Activated CD4-positive, alpha-beta T cell treated with anti-CD3 and anti-CD28 coated beads, Interleukin-2, amount 10 ng/mL, durations not matched to agents 24 days and 14 days (primary cell): ENCODE measurements at regions not wholly inside any gene's neighbourhood (a gene's known extent, or its start where the extent isn't known, plus 50 kb on each side); places are given as distances from the start of the nearest gene placed in this dataset.

ENCODE experiments used
- DNase-seq: peaks from one replicate; pipeline ENCODE4 v3.0.0; 2022
- H3K27ac Mint-ChIP-seq: one replicate; pipeline ENCODE4 v1.8.0; 2022; ENCODE audit warnings: mild to moderate bottlenecking, mixed read lengths
- H3K27me3 Mint-ChIP-seq: one replicate; pipeline ENCODE4 v1.8.0; 2022; ENCODE audit warnings: mixed read lengths
- H3K36me3 Mint-ChIP-seq: one replicate; pipeline ENCODE4 v1.8.0; 2022; ENCODE audit warnings: low read depth, mild to moderate bottlenecking, mixed read lengths
- H3K4me1 Mint-ChIP-seq: one replicate; pipeline ENCODE4 v1.8.0; 2021; ENCODE audit warnings: mixed read lengths
- H3K4me3 Mint-ChIP-seq: one replicate; pipeline ENCODE4 v1.8.0; 2022; ENCODE audit warnings: mild to moderate bottlenecking, moderate library complexity, mixed read lengths
- H3K9me3 Mint-ChIP-seq: one replicate; pipeline ENCODE4 v1.8.0; 2021; ENCODE audit warnings: mixed read lengths
- intact Hi-C: fragments of 100-400 bp; cut with micrococcal nuclease; formaldehyde crosslinking; loops from one replicate; pipeline ENCODE4 v1.15.1; 2023

DNA sequence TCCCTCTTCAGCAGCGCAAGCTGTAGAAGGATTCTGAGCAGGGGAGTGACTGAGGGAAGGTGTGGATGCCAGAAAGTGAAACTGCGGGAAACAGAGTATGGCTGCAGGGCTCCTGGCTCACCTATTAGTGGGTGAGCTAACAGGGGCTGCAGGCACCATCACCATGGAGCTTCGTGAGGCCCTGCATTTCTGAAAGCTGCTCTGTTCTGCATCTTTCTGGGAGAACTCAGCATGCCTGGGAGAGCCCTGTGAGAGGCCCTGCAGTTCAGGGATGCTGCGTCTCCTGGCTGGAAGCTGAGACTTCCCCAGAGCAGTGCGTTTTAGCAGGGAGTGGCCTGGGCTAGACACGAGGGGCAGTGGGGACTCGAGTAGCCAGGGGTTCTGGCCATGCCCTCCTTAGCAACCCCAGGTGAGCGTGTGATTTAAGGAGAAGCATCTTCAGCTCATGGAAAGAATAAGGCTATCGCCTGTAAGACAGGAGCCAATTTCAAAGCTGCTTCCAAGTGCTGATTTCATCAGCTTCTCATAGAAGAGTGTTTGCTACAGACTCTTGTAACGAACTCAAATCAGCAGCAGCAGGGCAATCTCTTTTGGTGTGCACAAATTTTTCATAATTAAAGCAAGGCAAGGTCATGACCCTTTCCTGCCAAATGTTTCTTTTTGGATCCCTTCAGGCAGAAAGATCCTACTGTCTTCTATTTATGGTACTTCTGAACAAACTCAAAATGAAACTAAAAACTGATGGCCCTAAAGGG, 293.6 kb upstream of the ZNF32 start:
- H3K4me1 Mint-ChIP-seq, result peaks cover 6% of the 10 kb centered on the region
- intact Hi-C loops, result no loop called here
- peaks cover 12% of the 10 kb centered on the region for H3K27me3 Mint-ChIP-seq
- H3K27ac Mint-ChIP-seq, result no peak overlapping the region
- no peaks in the 10 kb centered on the region for H3K9me3 Mint-ChIP-seq
- no peak overlapping the region for H3K4me3 Mint-ChIP-seq
- no peaks in the 10 kb centered on the region for H3K36me3 Mint-ChIP-seq
- no peak for DNase-seq

GRCh38 chr10:43940898-43941837, 292.5 kb upstream of the ZNF32 start:
- Mint-ChIP-seq H3K27me3 (peaks cover 12% of the 10 kb centered on the region), H3K9me3 (no peaks in the 10 kb centered on the region), H3K4me1 (peaks cover 6% of the 10 kb centered on the region), H3K27ac (no peak overlapping the region), H3K4me3 (no peak overlapping the region), H3K36me3 (no peaks in the 10 kb centered on the region)
- DNase-seq, result no peak
- intact Hi-C loops, result no loop called here

- DNase-seq, result no peak
- intact Hi-C loops, result no loop called here
- Mint-ChIP-seq H3K27ac (no peak overlapping the region), H3K4me1 (peaks cover 6% of the 10 kb centered on the region), H3K36me3 (no peaks in the 10 kb centered on the region), H3K27me3 (peaks cover 10% of the 10 kb centered on the region), H3K4me3 (no peak overlapping the region), H3K9me3 (no peaks in the 10 kb centered on the region)
Measured at GRCh38 chr10:43939939-43940820, 291.5 kb upstream of the ZNF32 start.

GRCh38 chr10:43939389-43939938, 290.8 kb upstream of the ZNF32 start:
- peaks cover 10% of the 10 kb centered on the region for H3K27me3 Mint-ChIP-seq
- no peak overlapping the region for H3K27ac Mint-ChIP-seq
- intact Hi-C loops, result no loop called here
- no peak for DNase-seq
- no peak overlapping the region for H3K4me3 Mint-ChIP-seq
- H3K4me1 Mint-ChIP-seq, result peaks cover 6% of the 10 kb centered on the region
- no peaks in the 10 kb centered on the region for H3K9me3 Mint-ChIP-seq
- H3K36me3 Mint-ChIP-seq, result no peaks in the 10 kb centered on the region

GRCh38 chr10:43938810-43939209, 290.1 kb upstream of the ZNF32 start:
- Mint-ChIP-seq H3K27ac (no peak overlapping the region), H3K4me1 (peaks cover 6% of the 10 kb centered on the region), H3K27me3 (peaks cover 10% of the 10 kb centered on the region), H3K4me3 (no peak overlapping the region), H3K36me3 (no peaks in the 10 kb centered on the region), H3K9me3 (no peaks in the 10 kb centered on the region)
- DNase-seq, result no peak
- intact Hi-C loops, result no loop called here

DNA sequence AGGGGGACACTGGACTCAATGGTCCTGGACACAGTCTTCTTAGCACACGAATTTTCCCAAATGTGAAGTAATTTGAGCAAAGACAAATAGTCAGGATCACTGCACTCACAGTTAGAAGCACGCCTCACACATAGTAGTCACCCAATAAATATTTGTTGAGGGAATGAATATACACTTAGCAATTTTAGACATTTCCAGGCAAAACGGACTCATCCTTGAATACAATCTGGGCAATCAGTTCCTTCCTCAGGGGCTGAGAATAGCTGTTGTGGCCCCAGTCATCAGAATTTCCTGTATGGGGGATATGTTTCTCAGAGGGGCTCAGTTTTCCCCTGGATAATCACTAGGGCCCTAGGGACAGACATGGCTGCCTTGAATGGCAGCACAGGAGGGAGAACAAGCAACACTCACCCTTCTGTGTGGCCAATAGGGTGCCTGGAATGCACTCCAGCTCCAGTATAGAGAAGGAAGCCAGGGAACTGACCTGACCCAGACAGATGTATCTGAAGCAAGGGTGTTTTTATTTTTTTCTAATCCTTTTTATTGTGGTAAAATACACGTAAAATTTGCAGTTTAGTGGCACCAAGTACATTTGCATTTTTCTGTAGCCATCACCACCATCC, 282.7 kb upstream of the ZNF32 start:
- Mint-ChIP-seq H3K9me3 (no peaks in the 10 kb centered on the region), H3K36me3 (no peaks in the 10 kb centered on the region), H3K4me1 (no peaks in the 10 kb centered on the region), H3K27ac (no peak overlapping the region), H3K4me3 (no peak overlapping the region), H3K27me3 (no peaks in the 10 kb centered on the region)
- intact Hi-C loops, result no loop called here
- peak; percentile 31 for DNase-seq

GRCh38 chr10:43930777-43931176, 282.1 kb upstream of the ZNF32 start:
- Mint-ChIP-seq H3K36me3 (no peaks in the 10 kb centered on the region), H3K4me1 (no peaks in the 10 kb centered on the region), H3K27ac (no peak overlapping the region), H3K27me3 (no peaks in the 10 kb centered on the region), H3K4me3 (no peak overlapping the region), H3K9me3 (no peaks in the 10 kb centered on the region)
- peak; percentile 44 for DNase-seq
- intact Hi-C loops, result no loop called here

DNA sequence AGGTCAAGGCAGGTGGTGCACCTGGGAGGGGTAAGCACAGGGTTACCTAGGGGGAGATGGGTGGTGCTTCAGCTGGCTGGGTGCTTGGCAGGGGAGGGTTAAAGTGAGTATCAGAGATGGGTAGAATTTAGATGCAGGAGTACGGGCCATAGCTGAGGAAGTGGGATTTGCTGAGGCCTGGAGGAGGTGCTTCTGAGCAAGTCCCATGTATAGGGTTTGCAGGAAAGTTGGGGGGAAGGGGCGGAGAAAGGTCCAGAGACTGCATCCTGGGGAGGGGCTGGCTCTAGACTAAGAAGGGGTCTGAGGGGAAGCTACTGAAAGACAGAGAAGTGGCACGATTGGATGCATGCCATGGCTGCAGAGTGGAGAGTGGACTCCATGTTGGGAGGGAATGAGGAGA, 281.6 kb upstream of the ZNF32 start:
- Mint-ChIP-seq H3K4me1 (no peaks in the 10 kb centered on the region), H3K27ac (no peak overlapping the region), H3K36me3 (no peaks in the 10 kb centered on the region), H3K27me3 (no peaks in the 10 kb centered on the region), H3K4me3 (no peak overlapping the region), H3K9me3 (no peaks in the 10 kb centered on the region)
- intact Hi-C loops, result no loop called here
- DNase-seq, result peak; percentile 39

DNA sequence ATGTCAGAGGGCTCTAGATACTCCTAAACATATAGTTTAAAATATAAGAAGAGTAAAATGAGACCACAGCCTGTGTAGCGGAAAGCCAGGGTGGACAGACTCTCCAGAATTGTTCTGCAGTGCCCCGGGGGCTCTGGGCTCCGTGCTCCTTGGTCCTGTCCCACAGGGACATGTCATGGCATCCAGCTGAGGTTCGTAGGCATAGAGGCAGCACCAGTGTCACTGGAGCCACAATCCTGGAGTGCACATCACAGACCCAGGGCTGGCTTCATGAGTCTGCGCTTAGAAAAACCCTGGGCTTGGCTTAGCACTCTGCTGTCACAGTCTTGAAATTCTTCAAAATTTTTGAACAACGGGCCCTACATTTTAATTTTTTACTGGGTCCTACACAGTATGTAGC, 280.4 kb upstream of the ZNF32 start:
- H3K27ac Mint-ChIP-seq, result no peak overlapping the region
- no peaks in the 10 kb centered on the region for H3K4me1 Mint-ChIP-seq
- no peaks in the 10 kb centered on the region for H3K9me3 Mint-ChIP-seq

DNA sequence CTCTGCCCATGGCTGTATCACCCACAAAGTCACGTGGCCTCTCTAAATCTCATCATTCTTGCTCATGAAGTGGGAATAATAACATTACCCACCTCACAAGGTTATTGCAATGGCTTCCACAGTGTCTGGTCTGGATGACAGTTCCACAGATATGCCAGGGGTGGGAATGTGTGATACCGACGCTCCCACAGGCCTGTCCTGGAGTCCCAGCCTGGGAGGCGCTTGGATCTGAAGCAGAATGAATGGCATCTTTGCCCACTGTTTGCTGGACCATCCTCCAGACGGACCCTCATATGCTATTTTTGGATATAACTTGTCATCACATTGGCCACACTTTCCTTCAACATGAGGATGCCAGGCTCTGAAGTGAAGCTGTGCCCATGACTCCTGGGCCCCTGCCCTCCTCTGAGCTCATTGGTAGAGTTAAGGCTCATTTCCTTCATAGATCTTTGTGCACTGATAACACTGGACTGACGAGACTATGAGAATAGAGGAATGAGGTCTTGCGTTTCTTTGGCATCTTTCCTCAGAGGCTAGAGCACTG, 279.8 kb upstream of the ZNF32 start:
- Mint-ChIP-seq H3K27ac (no peak overlapping the region), H3K27me3 (no peaks in the 10 kb centered on the region), H3K4me1 (no peaks in the 10 kb centered on the region), H3K4me3 (no peak overlapping the region), H3K9me3 (no peaks in the 10 kb centered on the region), H3K36me3 (no peaks in the 10 kb centered on the region)
- DNase-seq, result no peak
- intact Hi-C loops, result no loop called here

More for the DNA sequence above, 280.4 kb upstream of the ZNF32 start:
- no peak overlapping the region for H3K4me3 Mint-ChIP-seq
- DNase-seq, result no peak
- H3K27me3 Mint-ChIP-seq, result no peaks in the 10 kb centered on the region
- intact Hi-C loops, result no loop called here
- no peaks in the 10 kb centered on the region for H3K36me3 Mint-ChIP-seq

DNA sequence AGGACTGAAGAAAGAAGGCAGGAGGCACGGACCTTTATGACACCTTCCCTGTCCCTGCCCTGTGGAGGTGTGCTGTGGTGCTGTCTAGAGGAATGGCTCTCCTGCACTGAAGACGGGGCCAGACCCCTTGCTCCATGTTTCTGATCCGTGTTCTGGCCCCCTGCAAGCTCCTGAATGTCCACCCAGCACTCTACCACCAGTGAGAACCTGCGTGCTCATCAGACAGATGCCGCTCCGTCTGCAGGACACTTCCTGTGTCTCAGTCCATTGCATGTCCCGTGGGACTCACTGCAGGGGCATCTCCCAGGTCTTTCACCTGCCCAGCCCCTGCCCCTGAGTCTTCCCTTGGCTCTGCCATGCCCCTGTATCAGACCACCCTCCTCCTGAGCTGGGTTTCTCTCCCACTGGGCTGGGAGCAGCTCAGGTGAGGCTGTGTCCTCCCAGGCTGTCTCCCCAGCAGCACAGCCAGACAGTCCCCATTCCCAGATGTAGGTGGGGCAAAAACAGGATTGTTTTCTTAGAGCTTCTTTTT, 278.3 kb upstream of the ZNF32 start:
- no peaks in the 10 kb centered on the region for H3K9me3 Mint-ChIP-seq
- DNase-seq, result no peak
- no peak overlapping the region for H3K27ac Mint-ChIP-seq
- no peaks in the 10 kb centered on the region for H3K27me3 Mint-ChIP-seq
- no peaks in the 10 kb centered on the region for H3K36me3 Mint-ChIP-seq
- intact Hi-C loops, result no loop called here
- H3K4me3 Mint-ChIP-seq, result no peak overlapping the region
- no peaks in the 10 kb centered on the region for H3K4me1 Mint-ChIP-seq

- no peak overlapping the region for H3K27ac Mint-ChIP-seq
- intact Hi-C loops, result no loop called here
- H3K4me1 Mint-ChIP-seq, result no peaks in the 10 kb centered on the region
- H3K36me3 Mint-ChIP-seq, result no peaks in the 10 kb centered on the region
- H3K4me3 Mint-ChIP-seq, result no peak overlapping the region
- no peak for DNase-seq
- no peaks in the 10 kb centered on the region for H3K27me3 Mint-ChIP-seq
- H3K9me3 Mint-ChIP-seq, result no peaks in the 10 kb centered on the region
Measured at GRCh38 chr10:43926371-43926770, 277.7 kb upstream of the ZNF32 start.

DNA sequence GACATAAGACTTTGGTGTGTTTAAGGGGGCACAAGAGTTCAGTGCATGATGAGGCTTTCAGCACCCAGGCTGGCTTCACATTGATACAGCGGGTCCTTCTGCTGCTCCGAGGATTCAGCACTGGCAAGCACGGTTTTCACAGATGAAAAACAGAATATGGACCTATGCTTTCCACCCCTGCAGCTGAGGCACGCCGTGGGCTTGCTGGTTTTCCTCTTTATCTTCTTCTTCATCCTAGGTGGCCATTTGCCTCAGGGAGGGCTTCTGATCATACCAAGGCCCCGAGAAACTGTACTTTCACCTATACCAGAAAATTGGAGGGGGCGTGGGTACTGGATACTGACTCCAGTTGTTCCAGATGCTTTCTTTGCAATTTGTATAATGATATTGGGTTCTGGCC, 277.1 kb upstream of the ZNF32 start:
- no peak for DNase-seq
- Mint-ChIP-seq H3K4me3 (no peak overlapping the region), H3K27me3 (no peaks in the 10 kb centered on the region), H3K9me3 (no peaks in the 10 kb centered on the region), H3K4me1 (no peaks in the 10 kb centered on the region), H3K36me3 (no peaks in the 10 kb centered on the region), H3K27ac (no peak overlapping the region)
- intact Hi-C loops, result no loop called here
